DMS53 treated with DMSO at 0.1 percent for 48 hours (cell line): ENCODE measurements at regions not wholly inside any gene's neighbourhood (a gene's known extent, or its start where the extent isn't known, plus 50 kb on each side); places are given as distances from the start of the nearest gene placed in this dataset.
"Not testable (repeated sequence)": the region's sequence is repeated elsewhere in the genome, so short reads cannot be mapped to it uniquely, and the experiment has no call there.

ENCODE experiments used
- DNase-seq: peaks from one replicate; lab custom pipeline; 2025; ENCODE audit not compliant: unreplicated experiment; lab: John Stamatoyannopoulos, UW

DNA sequence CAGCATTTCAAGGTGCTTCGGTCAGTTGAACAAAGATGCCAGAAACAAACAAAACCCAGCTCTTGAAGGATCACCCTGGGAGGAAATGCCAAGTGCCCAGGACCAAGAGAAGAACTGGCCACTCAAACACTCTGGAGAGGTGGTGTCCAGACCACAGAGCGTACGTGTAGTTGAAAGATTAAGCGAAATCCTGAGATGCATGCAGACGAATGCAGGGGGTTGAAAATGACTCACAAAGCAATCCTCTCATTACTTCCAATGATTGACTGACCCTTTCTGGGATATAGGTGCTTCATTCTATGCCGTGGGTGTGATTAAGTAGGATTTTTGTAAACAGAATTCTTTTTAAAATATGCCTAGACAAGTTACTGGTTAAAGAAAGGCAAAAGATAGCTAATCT, 71.5 kb upstream of the ATXN1 start:
- DNase-seq, result no peak

DNA sequence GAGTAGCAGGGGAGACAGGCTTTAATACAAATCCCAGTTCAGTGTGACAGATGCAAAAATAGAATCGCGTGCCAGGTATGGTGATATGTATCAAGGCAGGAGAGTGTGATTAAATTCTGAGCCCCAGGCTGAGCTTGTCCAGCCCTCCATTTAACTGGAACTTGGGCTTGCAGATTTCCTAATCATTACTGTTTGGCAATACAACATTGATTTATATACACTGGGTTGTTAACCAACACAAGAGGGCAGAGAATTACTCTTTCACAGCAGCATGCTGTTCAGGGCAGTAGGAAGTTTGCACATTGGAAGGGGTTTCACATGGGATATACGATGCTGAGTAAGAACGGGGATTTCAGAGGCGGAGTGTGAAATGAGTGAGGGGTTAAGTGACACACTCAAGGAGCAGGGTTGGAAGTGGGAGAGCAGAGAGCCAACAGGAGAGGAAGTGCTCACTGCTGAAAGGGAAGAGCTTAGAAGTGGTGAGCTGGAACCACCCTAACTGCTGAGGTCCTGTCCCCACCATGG, 70.8 kb upstream of the ATXN1 start:
- no peak for DNase-seq

GRCh38 chr6:16831136-16831535, 69.9 kb upstream of the ATXN1 start:
- no peak for DNase-seq

DNA sequence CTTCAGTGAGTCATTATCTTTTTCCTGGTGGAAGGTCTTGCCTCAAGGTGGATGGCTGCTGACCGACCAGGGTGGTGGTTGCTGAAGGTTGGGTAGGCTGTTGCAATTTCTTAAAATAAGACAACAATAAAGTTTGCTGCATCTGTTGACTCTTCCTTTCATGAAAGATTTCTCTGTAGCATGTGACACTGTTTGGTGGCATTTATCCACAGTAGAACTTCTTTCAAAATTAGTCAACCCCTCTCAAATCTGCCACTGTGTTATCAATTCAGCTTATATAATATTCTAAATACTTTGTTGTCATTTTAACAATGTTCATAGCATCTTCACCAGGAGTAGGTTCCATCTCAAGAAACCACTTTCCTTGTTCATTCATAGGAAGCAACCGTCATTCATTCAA, 66.8 kb upstream of the ATXN1 start:
- no peak for DNase-seq

DNA sequence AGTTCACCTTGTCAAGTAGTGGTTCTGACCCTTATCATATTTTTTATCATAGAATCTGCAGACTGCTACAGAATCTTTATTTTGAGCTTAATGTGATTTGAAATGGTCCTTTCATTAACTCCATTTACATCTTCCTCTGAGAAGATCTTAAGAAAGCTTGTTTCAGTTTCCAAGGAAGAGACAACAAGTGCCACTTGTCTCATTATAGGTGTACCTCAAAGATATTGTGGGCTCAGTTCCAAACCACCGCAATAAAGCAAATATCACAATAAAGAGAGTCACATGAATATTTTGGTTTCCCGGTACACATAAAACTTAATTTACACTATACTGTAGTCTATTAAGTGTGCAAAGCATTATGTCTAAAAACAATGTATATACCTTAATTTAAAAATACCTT, 66.4 kb upstream of the ATXN1 start:
- DNase-seq, result no peak

DNA sequence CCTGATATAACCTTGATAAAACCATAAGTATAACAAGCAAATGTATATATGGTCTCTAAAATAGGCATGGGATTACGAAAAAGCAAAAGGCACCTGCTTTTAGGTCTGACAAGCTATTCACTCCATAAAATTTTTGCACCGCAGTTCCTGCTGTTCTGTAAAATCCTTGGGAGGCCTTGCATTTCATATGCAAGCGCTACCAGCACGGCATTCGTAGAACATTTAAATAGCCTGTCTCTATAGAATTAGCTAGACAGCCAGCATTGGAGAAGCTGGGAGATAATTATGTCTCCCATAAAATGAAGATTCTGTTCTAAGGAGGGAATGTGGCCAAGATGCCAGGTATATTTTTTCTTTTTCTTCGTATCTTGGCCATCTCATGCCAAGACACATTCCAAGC, 64.5 kb upstream of the ATXN1 start:
- no peak for DNase-seq

- DNase-seq, result no peak
Observed at GRCh38 chr6:16824845-16825685, 63.8 kb upstream of the ATXN1 start.

GRCh38 chr6:16823718-16824352, 62.6 kb upstream of the ATXN1 start:
- DNase-seq, result no peak

- DNase-seq, result no peak
Observed at GRCh38 chr6:16822975-16823717, 61.9 kb upstream of the ATXN1 start.

DNA sequence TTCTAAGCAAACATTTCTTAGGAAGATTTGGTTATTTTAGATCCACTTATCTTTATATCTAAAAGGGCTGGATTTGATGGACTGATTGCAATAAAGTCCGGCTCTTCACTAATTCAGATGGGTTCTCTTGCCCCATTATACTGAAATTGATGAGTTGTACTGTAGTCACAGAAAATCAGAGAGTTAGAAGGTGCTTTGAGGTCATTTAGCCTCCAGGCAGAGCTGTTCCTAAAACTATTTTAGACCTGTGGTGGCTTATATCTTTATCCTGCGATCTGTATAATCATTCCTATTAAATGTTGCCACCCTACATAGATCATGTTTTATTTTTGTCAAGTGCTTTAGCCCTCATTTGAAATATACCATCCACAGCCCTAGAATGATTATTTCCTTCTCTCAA, 61.3 kb upstream of the ATXN1 start:
- no peak for DNase-seq

GRCh38 chr6:16821834-16822264, 60.6 kb upstream of the ATXN1 start:
- no peak for DNase-seq

- not testable (repeated sequence) for DNase-seq
Observed at GRCh38 chr6:16820262-16820661, 59.0 kb upstream of the ATXN1 start.

- no peak for DNase-seq
Observed at GRCh38 chr6:16819752-16820151, 58.5 kb upstream of the ATXN1 start.

- no peak for DNase-seq
Observed at GRCh38 chr6:16818992-16819626, 57.8 kb upstream of the ATXN1 start.

GRCh38 chr6:16817594-16817993, 56.3 kb upstream of the ATXN1 start:
- DNase-seq, result no peak

GRCh38 chr6:16816891-16817290, 55.6 kb upstream of the ATXN1 start:
- no peak for DNase-seq

DNA sequence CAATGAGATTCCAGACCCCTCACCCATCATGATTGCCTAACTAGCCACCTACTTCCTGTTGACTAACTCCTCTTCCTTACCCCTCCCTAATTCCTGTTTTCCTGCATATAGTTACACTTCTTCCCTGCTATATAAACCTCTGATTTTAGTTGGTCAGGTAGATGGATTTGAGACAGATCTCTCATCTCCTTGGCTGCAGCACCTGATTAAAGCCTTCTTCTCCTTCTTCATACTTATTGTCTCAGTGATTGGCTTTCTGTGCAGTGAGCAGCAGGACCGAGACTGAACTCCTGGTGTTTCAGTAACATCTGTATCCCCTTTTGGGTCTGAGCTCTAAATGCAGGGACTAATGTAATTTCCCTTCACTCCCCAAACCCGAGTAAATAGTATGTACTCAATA, 51.7 kb upstream of the ATXN1 start:
- no peak for DNase-seq

DNA sequence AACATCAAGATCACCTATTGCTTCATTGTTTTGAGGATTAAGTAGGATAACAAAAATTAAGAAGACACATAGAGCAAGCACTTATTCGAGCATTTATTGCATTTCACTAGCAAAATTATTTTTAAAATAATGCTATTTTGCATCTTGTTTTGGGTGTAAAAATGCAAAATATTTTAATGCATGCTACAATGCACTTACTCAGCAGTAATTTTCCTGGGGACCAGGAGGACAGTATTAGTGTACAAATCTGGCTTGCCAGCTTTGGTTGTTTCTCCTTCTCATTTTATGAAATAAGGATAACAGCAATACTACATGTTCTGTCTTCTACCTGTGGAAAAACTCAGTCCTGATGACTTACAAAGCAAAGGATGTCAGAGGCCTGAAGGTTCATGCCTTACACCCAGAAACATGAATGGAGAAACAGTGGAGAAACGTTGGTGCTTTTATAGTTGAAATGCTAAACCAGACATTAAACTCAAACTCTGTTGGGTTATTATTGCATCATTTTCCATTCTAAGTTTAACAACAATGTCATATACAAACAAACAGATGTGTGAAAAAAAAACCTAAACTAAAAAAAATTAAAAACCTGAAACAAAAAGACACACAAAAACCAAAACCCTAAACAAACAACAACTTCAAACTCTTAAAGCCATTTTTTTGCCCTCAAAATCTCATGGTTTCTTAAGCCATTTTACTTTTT, 50.2 kb upstream of the ATXN1 start:
- DNase-seq, result no peak
